BJ (cell line): ENCODE measurements at regions not wholly inside any gene's neighbourhood (a gene's known extent, or its start where the extent isn't known, plus 50 kb on each side); places are given as distances from the start of the nearest gene placed in this dataset.

ENCODE experiments used
- CTCF ChIA-PET: fragments of 350-600 bp; formaldehyde crosslinking; extraction: SDS; loops from one replicate; lab custom pipeline; 2021; ENCODE audit warnings: antibody characterized with exemption, inconsistent platforms; lab: Yijun Ruan, JAX
- POLR2A ChIA-PET: fragments of 300-600 bp; sonication (Branson Sonifier 250); formaldehyde crosslinking; extraction: SDS; loops from one replicate; lab custom pipeline; 2021; ENCODE audit warnings: antibody characterized with exemption; lab: Charles Lee
- DNase-seq: peaks from one replicate; pipeline ENCODE4 v3.0.0-alpha.2; 2011; ENCODE audit warnings: low read depth
- H3K27me3 ChIP-seq: 2 replicates; pipeline ENCODE4 v1.6.0; 2011; ENCODE audit warnings: low read length; ENCODE audit not compliant: control insufficient read depth, insufficient read depth
- H3K36me3 ChIP-seq: 2 replicates; pipeline ENCODE4 v1.5.1; 2011; ENCODE audit warnings: low read length; ENCODE audit not compliant: control insufficient read depth, insufficient read depth
- H3K4me3 ChIP-seq: 2 replicates; pipeline ENCODE4 v1.5.1; 2011; ENCODE audit warnings: low read depth, mild to moderate bottlenecking, control low read depth, low read length
- TF ChIP-seq, protein P1 (sequence below): IDR thresholded peaks from 2 replicates; pipeline ENCODE4 v1.5.1; 2011; ENCODE audit warnings: low read depth, mild to moderate bottlenecking, control low read depth, inconsistent platforms, low read length, moderate library complexity; ENCODE audit not compliant: insufficient read depth

DNA sequence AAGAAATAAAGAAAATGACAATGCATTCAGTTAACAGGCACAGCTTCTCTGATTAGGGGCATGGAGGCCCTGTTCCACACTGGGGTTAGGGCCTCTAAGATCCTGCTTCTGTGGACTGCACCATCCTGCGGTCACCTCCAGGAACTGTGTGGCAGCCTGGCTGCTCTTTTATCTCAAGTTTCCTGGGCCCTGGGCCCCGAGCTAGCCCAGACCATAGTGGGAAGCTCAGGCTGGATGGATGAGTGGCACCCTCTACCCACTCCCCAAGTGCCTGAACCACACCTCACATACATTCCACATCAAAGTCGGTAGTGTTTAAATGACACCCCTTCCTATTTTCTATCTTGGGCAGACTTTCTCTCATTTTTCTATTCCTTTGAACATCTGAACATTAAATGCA is 461.5 kb upstream of the MKI67 start:
- Histone ChIP-seq H3K4me3 (no peak overlapping the region), H3K36me3 (no peaks in the 10 kb centered on the region), H3K27me3 (no peaks in the 10 kb centered on the region)
- TF ChIP-seq, protein P1, sequence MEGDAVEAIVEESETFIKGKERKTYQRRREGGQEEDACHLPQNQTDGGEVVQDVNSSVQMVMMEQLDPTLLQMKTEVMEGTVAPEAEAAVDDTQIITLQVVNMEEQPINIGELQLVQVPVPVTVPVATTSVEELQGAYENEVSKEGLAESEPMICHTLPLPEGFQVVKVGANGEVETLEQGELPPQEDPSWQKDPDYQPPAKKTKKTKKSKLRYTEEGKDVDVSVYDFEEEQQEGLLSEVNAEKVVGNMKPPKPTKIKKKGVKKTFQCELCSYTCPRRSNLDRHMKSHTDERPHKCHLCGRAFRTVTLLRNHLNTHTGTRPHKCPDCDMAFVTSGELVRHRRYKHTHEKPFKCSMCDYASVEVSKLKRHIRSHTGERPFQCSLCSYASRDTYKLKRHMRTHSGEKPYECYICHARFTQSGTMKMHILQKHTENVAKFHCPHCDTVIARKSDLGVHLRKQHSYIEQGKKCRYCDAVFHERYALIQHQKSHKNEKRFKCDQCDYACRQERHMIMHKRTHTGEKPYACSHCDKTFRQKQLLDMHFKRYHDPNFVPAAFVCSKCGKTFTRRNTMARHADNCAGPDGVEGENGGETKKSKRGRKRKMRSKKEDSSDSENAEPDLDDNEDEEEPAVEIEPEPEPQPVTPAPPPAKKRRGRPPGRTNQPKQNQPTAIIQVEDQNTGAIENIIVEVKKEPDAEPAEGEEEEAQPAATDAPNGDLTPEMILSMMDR, result no peak
- CTCF ChIA-PET, result no interaction called here
- DNase-seq, result no peak
- POLR2A ChIA-PET, result no interaction called here

DNA sequence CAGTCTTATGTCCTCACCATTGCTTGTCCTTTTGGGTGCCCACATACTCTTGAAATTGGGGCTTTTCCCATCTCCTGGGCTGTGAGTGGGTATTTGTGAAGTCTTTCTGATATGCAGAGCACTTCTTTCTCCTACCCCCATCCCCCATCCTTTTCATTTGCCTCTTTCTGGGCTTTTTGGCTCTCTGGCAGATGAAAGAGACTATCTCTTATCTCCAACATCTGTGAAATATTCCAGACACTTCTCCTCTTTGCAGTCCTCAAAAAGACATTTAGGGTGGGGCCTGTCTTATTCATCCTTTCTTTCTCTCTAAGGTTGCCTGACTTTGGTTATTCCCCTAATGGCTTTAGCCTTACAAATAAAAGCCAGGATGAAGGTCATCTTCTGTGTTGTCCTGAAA is 462.2 kb upstream of the MKI67 start:
- TF ChIP-seq, protein P1, result no peak
- POLR2A ChIA-PET, result no interaction called here
- H3K4me3 ChIP-seq, result no peak overlapping the region
- DNase-seq, result no peak
- CTCF ChIA-PET, result no interaction called here
- H3K36me3 ChIP-seq, result no peaks in the 10 kb centered on the region
- no peaks in the 10 kb centered on the region for H3K27me3 ChIP-seq

DNA sequence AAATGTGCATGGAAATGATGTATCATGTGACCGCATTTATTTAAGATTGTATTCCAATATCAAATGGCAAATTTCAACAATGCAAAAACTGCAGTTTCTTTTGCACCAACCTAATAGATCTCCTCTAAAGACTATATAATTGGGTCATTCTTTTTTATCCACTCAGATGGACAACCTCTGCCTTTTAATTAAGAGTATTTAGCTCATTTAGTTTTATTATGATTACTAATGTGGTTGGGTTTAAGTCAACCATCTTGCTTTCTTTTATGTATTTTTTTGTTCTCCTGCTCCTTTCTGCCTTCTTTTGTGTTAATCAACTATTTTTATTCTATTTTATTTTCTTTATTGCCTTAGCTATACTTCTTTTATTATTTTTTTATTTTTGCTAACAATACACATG is 468.5 kb upstream of the MKI67 start:
- TF ChIP-seq, protein P1, result no peak
- no peaks in the 10 kb centered on the region for H3K36me3 ChIP-seq
- H3K27me3 ChIP-seq, result no peaks in the 10 kb centered on the region
- H3K4me3 ChIP-seq, result no peak overlapping the region
- no peak for DNase-seq
- CTCF ChIA-PET, result no interaction called here
- POLR2A ChIA-PET, result no interaction called here

DNA sequence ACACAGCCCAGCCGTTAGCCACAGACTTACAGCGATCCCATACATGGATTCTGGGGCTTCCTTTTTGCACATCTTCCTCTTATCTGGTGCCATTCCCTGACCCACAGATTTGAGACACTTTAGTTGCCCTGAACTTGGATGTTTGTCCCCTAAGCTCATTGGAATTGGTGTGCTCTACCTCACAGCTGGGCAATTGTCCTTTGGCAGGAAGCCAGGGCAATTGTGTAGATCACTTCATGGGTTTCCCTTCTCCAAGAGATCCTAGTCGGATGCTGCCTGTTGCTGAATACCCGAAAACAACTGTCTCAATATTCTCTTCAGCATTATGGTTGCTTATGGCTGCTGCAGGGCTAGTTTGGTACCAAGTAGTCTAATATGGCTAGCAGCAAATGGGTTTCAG is 470.7 kb upstream of the MKI67 start:
- CTCF ChIA-PET, result no interaction called here
- Histone ChIP-seq H3K27me3 (no peaks in the 10 kb centered on the region), H3K4me3 (no peak overlapping the region), H3K36me3 (no peaks in the 10 kb centered on the region)
- no peak for DNase-seq
- POLR2A ChIA-PET, result no interaction called here
- TF ChIP-seq, protein P1, result no peak

DNA sequence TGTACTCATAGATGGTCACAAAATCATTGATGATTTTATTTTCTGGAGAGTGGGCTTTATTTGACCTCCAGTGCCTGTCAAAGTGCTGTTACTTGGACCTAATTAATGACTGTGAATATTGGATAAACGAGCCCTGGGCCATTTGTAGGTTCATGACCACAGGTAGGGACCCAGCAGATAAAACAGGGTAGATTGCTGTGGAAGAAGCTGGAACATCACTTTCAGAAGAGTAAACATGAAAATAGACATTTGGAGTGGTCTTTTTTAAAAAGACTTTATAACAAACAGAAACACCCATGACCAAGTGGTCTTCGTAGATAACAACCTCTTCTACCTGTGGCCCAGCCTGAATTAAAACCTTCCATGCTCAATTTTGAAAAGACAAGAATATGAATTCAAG is 472.8 kb upstream of the MKI67 start:
- CTCF ChIA-PET, result no interaction called here
- no peaks in the 10 kb centered on the region for H3K27me3 ChIP-seq
- no peak overlapping the region for H3K4me3 ChIP-seq
- H3K36me3 ChIP-seq, result no peaks in the 10 kb centered on the region
- TF ChIP-seq, protein P1, result no peak
- POLR2A ChIA-PET, result no interaction called here
- DNase-seq, result no peak
